ENCODE measurements at regions not wholly inside any gene's neighbourhood (a gene's known extent, or its start where the extent isn't known, plus 50 kb on each side); places are given as distances from the start of the nearest gene placed in this dataset.

DNA sequence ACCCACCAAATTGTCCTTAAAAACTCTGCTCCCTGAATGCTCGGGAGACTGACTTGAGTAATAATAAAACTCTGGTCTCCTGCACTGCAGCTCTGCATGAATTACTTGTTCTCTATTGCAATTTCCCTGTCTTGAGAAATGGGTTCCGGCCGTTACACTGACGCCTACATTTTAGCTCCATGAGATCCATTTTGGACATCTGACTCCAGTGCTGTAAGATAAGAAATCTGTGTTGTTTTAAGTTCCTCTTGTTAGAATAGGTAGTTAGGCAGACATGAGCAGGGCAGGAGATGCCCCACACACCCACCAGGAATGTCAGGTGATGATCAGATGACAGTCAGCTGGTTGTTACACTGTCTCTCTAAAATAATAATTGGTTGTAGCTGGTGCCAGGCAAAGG lies 125.8 kb upstream of the SHB start:
- intact Hi-C loops (cut with DNase I) = loop anchor here (10.0 kb wide), 1 partner anchor 90 kb away; no protein-coding TSS in a partner anchor
- TF ChIP-seq POLR2AphosphoS5 (IDR thresholded peaks at IDR 0.05) (no peak), EP300 (IDR thresholded peaks at IDR 0.05) (no peak), POLR2A (IDR thresholded peaks at IDR 0.05; ENCODE audit: low read depth) (no peak)
- TF ChIP-seq, protein P1, sequence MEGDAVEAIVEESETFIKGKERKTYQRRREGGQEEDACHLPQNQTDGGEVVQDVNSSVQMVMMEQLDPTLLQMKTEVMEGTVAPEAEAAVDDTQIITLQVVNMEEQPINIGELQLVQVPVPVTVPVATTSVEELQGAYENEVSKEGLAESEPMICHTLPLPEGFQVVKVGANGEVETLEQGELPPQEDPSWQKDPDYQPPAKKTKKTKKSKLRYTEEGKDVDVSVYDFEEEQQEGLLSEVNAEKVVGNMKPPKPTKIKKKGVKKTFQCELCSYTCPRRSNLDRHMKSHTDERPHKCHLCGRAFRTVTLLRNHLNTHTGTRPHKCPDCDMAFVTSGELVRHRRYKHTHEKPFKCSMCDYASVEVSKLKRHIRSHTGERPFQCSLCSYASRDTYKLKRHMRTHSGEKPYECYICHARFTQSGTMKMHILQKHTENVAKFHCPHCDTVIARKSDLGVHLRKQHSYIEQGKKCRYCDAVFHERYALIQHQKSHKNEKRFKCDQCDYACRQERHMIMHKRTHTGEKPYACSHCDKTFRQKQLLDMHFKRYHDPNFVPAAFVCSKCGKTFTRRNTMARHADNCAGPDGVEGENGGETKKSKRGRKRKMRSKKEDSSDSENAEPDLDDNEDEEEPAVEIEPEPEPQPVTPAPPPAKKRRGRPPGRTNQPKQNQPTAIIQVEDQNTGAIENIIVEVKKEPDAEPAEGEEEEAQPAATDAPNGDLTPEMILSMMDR (IDR thresholded peaks at IDR 0.05) = no peak

DNA sequence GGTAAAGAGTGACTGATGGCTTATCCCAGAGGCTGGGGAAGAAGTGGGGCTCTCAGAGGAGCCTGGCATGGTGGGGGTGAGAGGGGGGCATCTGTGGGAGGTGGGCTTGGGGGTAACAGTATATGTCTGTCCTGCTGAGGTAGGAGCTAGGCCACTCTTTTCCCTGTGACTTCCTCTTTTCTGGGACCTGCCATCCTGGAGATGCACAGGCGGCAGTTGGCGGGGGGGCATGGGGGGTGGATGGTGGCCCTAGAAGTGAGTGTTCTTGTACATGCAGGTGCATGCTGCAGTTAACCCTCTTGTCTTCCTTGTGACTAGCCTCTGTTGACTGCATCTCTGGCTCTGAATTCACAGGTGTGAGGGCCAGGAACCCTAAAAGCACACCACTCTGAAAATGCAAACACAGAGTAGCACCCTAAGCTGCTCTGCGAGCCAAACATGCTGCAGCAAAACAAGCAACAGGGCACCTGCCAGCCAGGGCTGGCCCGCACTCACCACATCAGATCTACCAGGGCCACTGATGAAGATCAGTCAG lies 123.8 kb upstream of the SHB start:
- 75% methylated on average over 4 of the region's 4 CpGs for WGBS
- no peak for TF ChIP-seq POLR2AphosphoS5 (IDR thresholded peaks at IDR 0.05)
- TF ChIP-seq, protein P1 (IDR thresholded peaks at IDR 0.05) = no peak
- TF ChIP-seq EP300 (IDR thresholded peaks at IDR 0.05) = no peak
- TF ChIP-seq POLR2A (IDR thresholded peaks at IDR 0.05; ENCODE audit: low read depth) = no peak

More for the DNA sequence above, 125.8 kb upstream of the SHB start:
- Histone ChIP-seq H3K27me3 (peaks cover 0 to 8% (median 0%) of the 10 kb centered on the region in 4 donors), H3K4me3 (no peak overlapping the region), H3K36me3 (no peaks in the 10 kb centered on the region), H3K27ac (replicated peaks in 1 of 4) (no peak overlapping the region), H3K9me3 (no peaks in the 10 kb centered on the region), H3K4me1 (no peaks in the 10 kb centered on the region)
- no peak for DNase-seq (ENCODE audit: extremely low spot score)
- 78% methylated on average over 4 of the region's 4 CpGs for WGBS

GRCh38 chr9:38186404-38187115 lies 117.5 kb upstream of the SHB start:
- H3K4me3 ChIP-seq = no peak overlapping the region
- H3K9me3 ChIP-seq = no peaks in the 10 kb centered on the region
- no peaks in the 10 kb centered on the region for H3K4me1 ChIP-seq
- 53% methylated on average over 5 of the region's 5 CpGs for WGBS
- no peak for DNase-seq (ENCODE audit: extremely low spot score)
- no peaks in the 10 kb centered on the region for H3K36me3 ChIP-seq
- intact Hi-C loops (cut with DNase I) = no loop called here
- no peak overlapping the region for H3K27ac ChIP-seq (replicated peaks in 1 of 4)
- H3K27me3 ChIP-seq = no peaks in the 10 kb centered on the region
- TF ChIP-seq POLR2AphosphoS5 (IDR thresholded peaks at IDR 0.05) (no peak), EP300 (IDR thresholded peaks at IDR 0.05) (no peak), POLR2A (IDR thresholded peaks at IDR 0.05; ENCODE audit: low read depth) (no peak)
- TF ChIP-seq, protein P1 (IDR thresholded peaks at IDR 0.05) = no peak

More for the DNA sequence above, 123.8 kb upstream of the SHB start:
- Histone ChIP-seq H3K36me3 (no peaks in the 10 kb centered on the region), H3K4me1 (no peaks in the 10 kb centered on the region), H3K27me3 (peaks cover 0 to 6% (median 0%) of the 10 kb centered on the region in 4 donors), H3K27ac (replicated peaks in 1 of 4) (no peak overlapping the region), H3K9me3 (no peaks in the 10 kb centered on the region), H3K4me3 (no peak overlapping the region)
- intact Hi-C loops (cut with DNase I) = loop anchor here (10.0 kb wide), 1 partner anchor 92 kb away; no protein-coding TSS in a partner anchor
- no peak for DNase-seq (ENCODE audit: extremely low spot score)

- Histone ChIP-seq H3K27ac (replicated peaks in 1 of 4) (no peak overlapping the region), H3K4me1 (no peaks in the 10 kb centered on the region), H3K9me3 (no peaks in the 10 kb centered on the region), H3K4me3 (no peak overlapping the region), H3K27me3 (no peaks in the 10 kb centered on the region), H3K36me3 (no peaks in the 10 kb centered on the region)
- WGBS = 89% methylated on average over 6 of the region's 6 CpGs
- intact Hi-C loops (cut with DNase I) = no loop called here
- no peak for DNase-seq (ENCODE audit: extremely low spot score)
- no peak for TF ChIP-seq POLR2AphosphoS5 (IDR thresholded peaks at IDR 0.05)
- TF ChIP-seq EP300 (IDR thresholded peaks at IDR 0.05) = no peak
- TF ChIP-seq, protein P1 (IDR thresholded peaks at IDR 0.05) = no peak
- no peak for TF ChIP-seq POLR2A (IDR thresholded peaks at IDR 0.05; ENCODE audit: low read depth)
Observed at GRCh38 chr9:38185647-38186403, 116.8 kb upstream of the SHB start.
